ENCODE measurements at regions not wholly inside any gene's neighbourhood (a gene's known extent, or its start where the extent isn't known, plus 50 kb on each side); places are given as distances from the start of the nearest gene placed in this dataset.

DNA sequence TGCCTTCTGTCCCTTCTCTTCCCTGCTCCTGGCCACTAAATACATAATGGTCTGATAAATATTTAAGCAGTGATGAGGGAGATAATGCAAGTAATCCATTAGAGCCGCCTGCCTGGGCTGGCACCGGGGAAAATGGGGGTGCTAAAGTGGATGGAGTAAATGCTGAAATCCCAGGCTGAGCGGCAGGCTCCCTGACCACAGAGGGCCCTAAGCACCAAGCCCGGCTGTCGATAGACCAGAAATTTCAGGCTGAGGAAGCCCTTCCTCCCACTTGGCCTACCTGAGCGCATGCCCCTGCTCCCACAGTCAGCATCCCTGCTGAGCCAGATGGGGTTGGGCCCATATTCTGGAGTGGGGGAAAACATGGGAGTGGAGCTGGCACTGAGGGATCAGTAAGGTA lies 197.5 kb upstream of the SKOR2 start:
- Histone ChIP-seq H3K56ac (ENCODE audit: extremely low read depth, insufficient read depth, low read length) (no peak overlapping the region), H3K4ac (ENCODE audit: low read depth, low read length) (no peak overlapping the region), H2BK5ac (ENCODE audit: low read depth, low read length, poor library complexity, severe bottlenecking) (no peak overlapping the region), H3K9ac (ENCODE audit: low read depth, low read length) (no peak overlapping the region), H2AFZ (replicated peaks; ENCODE audit: low read length, poor library complexity) (no peak overlapping the region), H2BK20ac (ENCODE audit: low read depth, low read length) (no peak overlapping the region), H4K8ac (ENCODE audit: low read depth in 2 of 2, low read length in 2 of 2) (no peak overlapping the region), H3K18ac (ENCODE audit: low read depth, low read length) (no peak overlapping the region), H3K14ac (replicated peaks; ENCODE audit: low read depth, low read length) (no peak overlapping the region), H3K9me3 (ENCODE audit: control insufficient read depth, insufficient read depth, low read length) (peaks cover 8% of the 10 kb centered on the region; the same call in 1 of the 2 replicates), H3K9me1 (ENCODE audit: insufficient read depth, low read length) (no peaks in the 10 kb centered on the region), H3K79me1 (ENCODE audit: low read depth in 1 of 2, low read length in 2 of 2) (no peaks in the 10 kb centered on the region), H2AK5ac (ENCODE audit: low read depth, low read length) (no peak overlapping the region), H4K20me1 (ENCODE audit: insufficient read depth, low read length) (no peaks in the 10 kb centered on the region), H3K36me3 (ENCODE audit: control insufficient read depth, insufficient read depth, low read length) (no peaks in the 10 kb centered on the region), H2AK9ac (replicated peaks; ENCODE audit: low read depth, low read length, poor library complexity) (no peak overlapping the region), H2BK120ac (ENCODE audit: low read depth, low read length) (no peak overlapping the region), H3K4me1 (ENCODE audit: control insufficient read depth, insufficient read depth, low read length) (no peaks in the 10 kb centered on the region), H3K4me2 (ENCODE audit: low read depth, low read length) (no peak overlapping the region), H3K27ac (ENCODE audit: insufficient read depth, low read length) (no peak overlapping the region), H4K5ac (ENCODE audit: low read depth, low read length) (no peak overlapping the region), H3K23ac (ENCODE audit: low read depth, low read length) (no peak overlapping the region), H3K27me3 (ENCODE audit: control insufficient read depth, insufficient read depth, low read length) (no peaks in the 10 kb centered on the region), H4K91ac (ENCODE audit: insufficient read depth, low read depth, low read length) (no peak overlapping the region), H2BK15ac (ENCODE audit: low read depth, low read length) (no peak overlapping the region), H3K4me3 (ENCODE audit: insufficient read depth, low read depth, low read length) (no peak overlapping the region)
- TF ChIP-seq, protein P1, sequence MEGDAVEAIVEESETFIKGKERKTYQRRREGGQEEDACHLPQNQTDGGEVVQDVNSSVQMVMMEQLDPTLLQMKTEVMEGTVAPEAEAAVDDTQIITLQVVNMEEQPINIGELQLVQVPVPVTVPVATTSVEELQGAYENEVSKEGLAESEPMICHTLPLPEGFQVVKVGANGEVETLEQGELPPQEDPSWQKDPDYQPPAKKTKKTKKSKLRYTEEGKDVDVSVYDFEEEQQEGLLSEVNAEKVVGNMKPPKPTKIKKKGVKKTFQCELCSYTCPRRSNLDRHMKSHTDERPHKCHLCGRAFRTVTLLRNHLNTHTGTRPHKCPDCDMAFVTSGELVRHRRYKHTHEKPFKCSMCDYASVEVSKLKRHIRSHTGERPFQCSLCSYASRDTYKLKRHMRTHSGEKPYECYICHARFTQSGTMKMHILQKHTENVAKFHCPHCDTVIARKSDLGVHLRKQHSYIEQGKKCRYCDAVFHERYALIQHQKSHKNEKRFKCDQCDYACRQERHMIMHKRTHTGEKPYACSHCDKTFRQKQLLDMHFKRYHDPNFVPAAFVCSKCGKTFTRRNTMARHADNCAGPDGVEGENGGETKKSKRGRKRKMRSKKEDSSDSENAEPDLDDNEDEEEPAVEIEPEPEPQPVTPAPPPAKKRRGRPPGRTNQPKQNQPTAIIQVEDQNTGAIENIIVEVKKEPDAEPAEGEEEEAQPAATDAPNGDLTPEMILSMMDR (conservative IDR thresholded peaks at IDR 0.05; ENCODE audit: low read depth, low read length), result no peak
- TF ChIP-seq RAD21 (IDR thresholded peaks at IDR 0.05; ENCODE audit: low read length), result no peak
- no peak for TF ChIP-seq NFE2L2 (IDR thresholded peaks at IDR 0.05; ENCODE audit: low read depth, low read length)
- no peak for TF ChIP-seq SMC3 (IDR thresholded peaks at IDR 0.05; ENCODE audit: low read depth, low read length)
- TF ChIP-seq CHD1 (IDR thresholded peaks at IDR 0.05; ENCODE audit: low read depth, low read length), result no peak
- TF ChIP-seq RCOR1 (IDR thresholded peaks at IDR 0.05; ENCODE audit: insufficient replicate concordance, low read length), result no peak
- POLR2A ChIA-PET (ENCODE audit: unreplicated experiment), result no interaction called here
- WGBS, 2 experiments (ENCODE audit: extremely low coverage in 2 of 2, insufficient read length in 1 of 2), result no CpG with 5 or more reads among the region's 6 CpGs
- DNase-seq, result no peak
- dilution Hi-C loops (cut with HindIII; ENCODE audit: low sequenced_read_pairs, unreplicated experiment) (no loop called here), intact Hi-C loops (cut with micrococcal nuclease) (no loop called here), in situ Hi-C loops (cut with MboI; ENCODE audit: low sequenced_read_pairs) (no loop called here)
- no TSS peak for BruUV-seq (replicated peaks)
- CTCF ChIA-PET, result no interaction called here
- no peak for ATAC-seq (ENCODE audit: low read depth)
